Loucy (cell line): ENCODE measurements at regions not wholly inside any gene's neighbourhood (a gene's known extent, or its start where the extent isn't known, plus 50 kb on each side); places are given as distances from the start of the nearest gene placed in this dataset.

Experiments
- H2AFZ ChIP-seq: fragments of 200-600 bp; sonication (generic); 2 replicates; pipeline ENCODE4 v1.6.0; 2016; ENCODE audit warnings: antibody characterized with exemption, mild to moderate bottlenecking, low read length, moderate library complexity
- H3F3A ChIP-seq: fragments of 200-600 bp; 2 replicates; pipeline ENCODE4 v1.6.0; 2016; ENCODE audit warnings: antibody characterized with exemption, low read depth, mild to moderate bottlenecking
- H3K27me3 ChIP-seq: fragments of 200-600 bp; sonication (generic); 2 replicates; pipeline ENCODE4 v1.6.1; 2014; ENCODE audit warnings: low read length, mild to moderate bottlenecking; ENCODE audit not compliant: insufficient read depth, poor library complexity, severe bottlenecking
- H3K36me3 ChIP-seq: fragments of 200-600 bp; sonication (generic); 2 replicates; pipeline ENCODE4 v1.6.1; 2016; ENCODE audit warnings: low read length; ENCODE audit not compliant: insufficient read depth
- H3K4me1 ChIP-seq: fragments of 200-600 bp; sonication (generic); 2 replicates; pipeline ENCODE4 v1.5.1; 2014; ENCODE audit warnings: low read length, mild to moderate bottlenecking; ENCODE audit not compliant: insufficient read depth, poor library complexity, severe bottlenecking
- H3K4me2 ChIP-seq: fragments of 200-600 bp; sonication (generic); 2 replicates; pipeline ENCODE4 v1.6.0; 2014; ENCODE audit warnings: antibody characterized with exemption, low read length, low read depth, mild to moderate bottlenecking; ENCODE audit not compliant: poor library complexity, severe bottlenecking
- H3K4me3 ChIP-seq: fragments of 200-600 bp; sonication (generic); 2 replicates; pipeline ENCODE4 v1.5.1; 2014; ENCODE audit warnings: low read length, mild to moderate bottlenecking, mixed read lengths; ENCODE audit not compliant: poor library complexity, severe bottlenecking
- H3K79me2 ChIP-seq: fragments of 200-600 bp; sonication (generic); 2 replicates; pipeline ENCODE4 v1.6.1; 2014; ENCODE audit warnings: low read length; ENCODE audit not compliant: insufficient read depth
- H3K9ac ChIP-seq: fragments of 200-600 bp; sonication (generic); 2 replicates; pipeline ENCODE4 v1.6.0; 2014; ENCODE audit warnings: mild to moderate bottlenecking, low read depth, low read length, moderate library complexity; ENCODE audit not compliant: poor library complexity, severe bottlenecking
- H3K9me2 ChIP-seq: fragments of 200-600 bp; sonication (generic); replicated peaks from 2 replicates; pipeline ENCODE4 v1.6.1; 2016; ENCODE audit warnings: low read depth, low read length, mixed read lengths
- H3K9me3 ChIP-seq: fragments of 200-600 bp; sonication (generic); 2 replicates; pipeline ENCODE4 v1.6.1; 2014; ENCODE audit warnings: mild to moderate bottlenecking, antibody characterized with exemption, low read length, low read depth; ENCODE audit not compliant: insufficient read depth
- H4K20me1 ChIP-seq: fragments of 200-600 bp; sonication (generic); 2 replicates; pipeline ENCODE4 v1.6.0; 2014; ENCODE audit warnings: antibody characterized with exemption, low read length, mild to moderate bottlenecking; ENCODE audit not compliant: insufficient read depth, poor library complexity, severe bottlenecking
- CTCF ChIP-seq: fragments of 200-600 bp; sonication (generic); conservative IDR thresholded peaks from 2 replicates; pipeline ENCODE4 v1.5.1; 2014; ENCODE audit warnings: mild to moderate bottlenecking, antibody characterized with exemption, low read length
- EZH2phosphoT487 ChIP-seq: fragments of 200-600 bp; IDR thresholded peaks from 2 replicates; pipeline ENCODE4 v1.6.1; 2018; ENCODE audit warnings: antibody characterized with exemption, mild to moderate bottlenecking, moderate library complexity, borderline replicate concordance

- Histone ChIP-seq H2AFZ (no peak overlapping the region), H3K9ac (no peak overlapping the region), H3K4me2 (no peak overlapping the region), H3K4me3 (no peak overlapping the region), H3K79me2 (no peaks in the 10 kb centered on the region), H3F3A (no peaks in the 10 kb centered on the region), H3K9me2 (no peaks in the 10 kb centered on the region), H3K27me3 (no peaks in the 10 kb centered on the region), H4K20me1 (no peaks in the 10 kb centered on the region), H3K9me3 (no peaks in the 10 kb centered on the region), H3K4me1 (no peaks in the 10 kb centered on the region), H3K36me3 (no peaks in the 10 kb centered on the region)
- TF ChIP-seq EZH2phosphoT487 (no peak), CTCF (no peak)
Measured at GRCh38 chr1:38541223-38541622, 318.3 kb downstream of the RRAGC start.

- no peak overlapping the region for H2AFZ ChIP-seq
- no peaks in the 10 kb centered on the region for H4K20me1 ChIP-seq
- no peaks in the 10 kb centered on the region for H3F3A ChIP-seq
- H3K4me3 ChIP-seq, result no peak overlapping the region
- no peaks in the 10 kb centered on the region for H3K4me1 ChIP-seq
- H3K27me3 ChIP-seq, result no peaks in the 10 kb centered on the region
- H3K9ac ChIP-seq, result no peak overlapping the region
- no peak overlapping the region for H3K4me2 ChIP-seq
- no peaks in the 10 kb centered on the region for H3K9me2 ChIP-seq
- no peaks in the 10 kb centered on the region for H3K79me2 ChIP-seq
- H3K9me3 ChIP-seq, result no peaks in the 10 kb centered on the region
- H3K36me3 ChIP-seq, result no peaks in the 10 kb centered on the region
- TF ChIP-seq EZH2phosphoT487 (no peak), CTCF (no peak)
Measured at GRCh38 chr1:38539931-38540330, 319.6 kb downstream of the RRAGC start.

- Histone ChIP-seq H3K9me2 (no peaks in the 10 kb centered on the region), H3K27me3 (no peaks in the 10 kb centered on the region), H3K4me3 (no peak overlapping the region), H3K4me1 (no peaks in the 10 kb centered on the region), H3F3A (no peaks in the 10 kb centered on the region), H3K79me2 (no peaks in the 10 kb centered on the region), H4K20me1 (no peaks in the 10 kb centered on the region), H3K4me2 (no peak overlapping the region), H3K9ac (no peak overlapping the region), H2AFZ (no peak overlapping the region), H3K9me3 (no peaks in the 10 kb centered on the region), H3K36me3 (no peaks in the 10 kb centered on the region)
- TF ChIP-seq CTCF (no peak), EZH2phosphoT487 (no peak)
Measured at GRCh38 chr1:38538834-38539233, 320.7 kb downstream of the RRAGC start.
